ENCODE measurements at regions not wholly inside any gene's neighbourhood (a gene's known extent, or its start where the extent isn't known, plus 50 kb on each side); places are given as distances from the start of the nearest gene placed in this dataset.

- Histone ChIP-seq H3K36me3 (ENCODE audit: insufficient read depth, low read length) (no peaks in the 10 kb centered on the region), H3K4me1 (ENCODE audit: insufficient read depth, low read length) (no peaks in the 10 kb centered on the region), H3K9ac (ENCODE audit: low read depth, low read length) (no peak overlapping the region), H3K9me3 (ENCODE audit: control insufficient read depth, insufficient read depth, low read length) (no peaks in the 10 kb centered on the region; the same call in 1 of the 2 replicates)
These were observed 58.4 kb upstream of the EN2 start for GRCh38 chr7:155399577-155399976.

DNA sequence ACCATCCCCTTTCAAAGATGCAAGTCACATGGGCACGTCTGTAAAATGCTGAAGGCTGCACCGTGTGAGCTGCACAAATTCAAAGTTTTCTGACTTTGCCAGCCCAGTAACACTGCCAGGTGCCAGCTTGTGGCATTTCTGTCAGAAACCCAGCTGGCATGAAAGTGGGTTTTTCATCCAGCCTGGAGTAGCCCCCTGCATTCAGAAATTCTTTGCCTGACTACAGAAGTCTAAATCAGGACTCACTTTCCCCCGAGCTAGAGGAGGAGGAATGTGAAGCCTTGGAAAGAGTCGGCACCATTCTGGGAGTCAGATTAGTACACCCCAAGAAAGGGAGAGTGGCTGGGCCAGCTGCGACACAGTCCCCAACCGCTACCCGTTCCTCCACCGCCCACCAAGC lies 56.7 kb upstream of the EN2 start:
- Histone ChIP-seq H3K9me3 (ENCODE audit: control insufficient read depth, insufficient read depth, low read length) (no peaks in the 10 kb centered on the region; the same call in 1 of the 2 replicates), H3K9ac (ENCODE audit: low read depth, low read length) (no peak overlapping the region), H3K4me1 (ENCODE audit: insufficient read depth, low read length) (no peaks in the 10 kb centered on the region), H3K36me3 (ENCODE audit: insufficient read depth, low read length) (no peaks in the 10 kb centered on the region)

DNA sequence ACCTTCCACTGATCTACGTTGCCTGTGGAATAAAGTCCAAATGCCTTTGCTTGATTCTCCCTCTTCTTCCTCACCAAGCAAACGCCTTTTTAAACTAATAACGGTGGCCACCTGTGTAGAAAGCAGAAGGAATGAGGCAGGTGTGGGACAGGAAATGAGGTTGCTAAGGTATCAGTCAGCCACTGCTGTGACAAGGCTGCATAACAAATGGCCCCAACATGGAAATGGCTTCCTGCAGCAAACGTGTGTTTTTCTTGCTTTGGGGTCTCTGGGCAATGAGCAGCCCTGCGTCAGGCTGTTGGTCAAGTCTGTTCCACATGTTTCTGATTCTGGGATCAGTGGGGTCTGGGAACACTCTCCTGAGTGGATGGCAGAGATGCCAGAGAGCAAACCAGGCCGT lies 56.0 kb upstream of the EN2 start:
- no peaks in the 10 kb centered on the region for H3K36me3 ChIP-seq (ENCODE audit: insufficient read depth, low read length)
- no peak overlapping the region for H3K9ac ChIP-seq (ENCODE audit: low read depth, low read length)
- no peaks in the 10 kb centered on the region for H3K4me1 ChIP-seq (ENCODE audit: insufficient read depth, low read length)
- no peaks in the 10 kb centered on the region; the same call in 1 of the 2 replicates for H3K9me3 ChIP-seq (ENCODE audit: control insufficient read depth, insufficient read depth, low read length)

DNA sequence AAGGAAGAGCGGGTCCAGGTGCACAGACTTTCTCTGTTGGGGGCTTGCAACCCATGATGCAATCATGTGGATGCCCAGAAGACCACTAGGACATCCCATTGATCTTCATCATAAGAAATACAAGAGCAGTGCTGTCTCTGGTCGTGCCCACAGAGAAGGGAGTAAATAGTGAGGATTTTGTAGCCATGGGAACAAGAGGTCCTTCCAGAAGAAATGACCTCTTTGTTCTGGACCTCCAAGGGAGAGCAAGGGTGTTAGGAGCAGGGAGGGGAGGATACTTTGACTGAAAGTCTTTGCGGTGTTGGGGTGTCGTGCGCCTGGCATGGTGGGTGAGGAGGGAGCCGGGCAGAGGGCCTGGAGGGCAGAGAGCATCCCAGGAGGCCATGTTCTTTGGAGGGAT lies 55.0 kb upstream of the EN2 start:
- Histone ChIP-seq H3K9ac (ENCODE audit: low read depth, low read length) (no peak overlapping the region), H3K36me3 (ENCODE audit: insufficient read depth, low read length) (no peaks in the 10 kb centered on the region), H3K9me3 (ENCODE audit: control insufficient read depth, insufficient read depth, low read length) (no peaks in the 10 kb centered on the region; the same call in 1 of the 2 replicates), H3K4me1 (ENCODE audit: insufficient read depth, low read length) (no peaks in the 10 kb centered on the region)

- Histone ChIP-seq H3K9ac (ENCODE audit: low read depth, low read length) (no peak overlapping the region), H3K9me3 (ENCODE audit: control insufficient read depth, insufficient read depth, low read length) (no peaks in the 10 kb centered on the region; the same call in 1 of the 2 replicates), H3K4me1 (ENCODE audit: insufficient read depth, low read length) (peaks cover 4% of the 10 kb centered on the region; the same call in 1 of the 2 replicates), H3K36me3 (ENCODE audit: insufficient read depth, low read length) (no peaks in the 10 kb centered on the region)
These were observed 53.0 kb upstream of the EN2 start for GRCh38 chr7:155404976-155405375.

- Histone ChIP-seq H3K36me3 (ENCODE audit: insufficient read depth, low read length) (no peaks in the 10 kb centered on the region), H3K9me3 (ENCODE audit: control insufficient read depth, insufficient read depth, low read length) (no peaks in the 10 kb centered on the region; the same call in 1 of the 2 replicates), H3K9ac (ENCODE audit: low read depth, low read length) (no peak overlapping the region), H3K4me1 (ENCODE audit: insufficient read depth, low read length) (peaks cover 6% of the 10 kb centered on the region; the same call in 1 of the 2 replicates)
These were observed 52.3 kb upstream of the EN2 start for GRCh38 chr7:155405399-155406318.

GRCh38 chr7:155407799-155408198 lies 50.1 kb upstream of the EN2 start:
- H3K9me3 ChIP-seq (ENCODE audit: control insufficient read depth, insufficient read depth, low read length), result no peaks in the 10 kb centered on the region
- no peaks in the 10 kb centered on the region for H3K36me3 ChIP-seq (ENCODE audit: insufficient read depth, low read length)
- peaks cover 9% of the 10 kb centered on the region; the same call in 1 of the 2 replicates for H3K4me1 ChIP-seq (ENCODE audit: insufficient read depth, low read length)
- H3K9ac ChIP-seq (ENCODE audit: low read depth, low read length), result no peak overlapping the region
